H1 (cell line): ENCODE measurements at regions not wholly inside any gene's neighbourhood (a gene's known extent, or its start where the extent isn't known, plus 50 kb on each side); places are given as distances from the start of the nearest gene placed in this dataset.

Experiments
- CTCF ChIA-PET: fragments of 300-600 bp; sonication (Branson Sonifier 250); formaldehyde crosslinking; loops from one replicate; lab custom pipeline; 2021; ENCODE audit not compliant: partially characterized antibody; lab: Charles Lee
- POLR2A ChIA-PET: fragments of 300-600 bp; sonication (Branson Sonifier 250); formaldehyde crosslinking; loops from one replicate; lab custom pipeline; 2021; ENCODE audit warnings: inconsistent platforms; ENCODE audit not compliant: partially characterized antibody; lab: Charles Lee
- DNase-seq, 2 experiments: peaks; one replicate each; pipeline versions ENCODE4 v3.0.0 to v3.0.0-alpha.2; 2010 to 2022; ENCODE audit warnings: low spot score in 2 of 2, low read depth in 1 of 2, mixed read lengths in 1 of 2
- FAIRE-seq: peaks from 2 replicates; lab custom pipeline; 2011; peaks lifted over from hg19 to GRCh38; lab: Jason Lieb, UNC
- H2AFZ ChIP-seq: 2 replicates; pipeline ENCODE4 v1.8.1; 2012; ENCODE audit warnings: low read length, inconsistent platforms
- H2AK5ac ChIP-seq: 2 replicates; pipeline ENCODE4 v1.6.1; 2013; ENCODE audit warnings: low read depth, low read length
- H2BK120ac ChIP-seq: replicated peaks from 2 replicates; pipeline ENCODE3; 2013; ENCODE audit warnings: low read depth, low read length, inconsistent platforms
- H2BK12ac ChIP-seq: 2 replicates; pipeline ENCODE4 v1.6.1; 2013; ENCODE audit warnings: low read depth, low read length
- H2BK15ac ChIP-seq: 2 replicates; pipeline ENCODE4 v1.6.1; 2013; ENCODE audit warnings: low read length
- H2BK20ac ChIP-seq: 2 replicates; pipeline ENCODE4 v1.6.1; 2013; ENCODE audit warnings: low read length
- H2BK5ac ChIP-seq: 2 replicates; pipeline ENCODE4 v1.6.1; 2013; ENCODE audit warnings: low read depth, low read length
- H3K14ac ChIP-seq: 2 replicates; pipeline ENCODE4 v1.6.1; 2013; ENCODE audit warnings: inconsistent platforms; ENCODE audit not compliant: insufficient read length
- H3K18ac ChIP-seq: 2 replicates; pipeline ENCODE4 v1.6.1; 2013; ENCODE audit warnings: low read length; ENCODE audit errors: extremely low read depth
- H3K23ac ChIP-seq: 2 replicates; pipeline ENCODE4 v1.6.1; 2013; ENCODE audit warnings: inconsistent platforms; ENCODE audit not compliant: insufficient read length
- H3K23me2 ChIP-seq: 2 replicates; pipeline ENCODE4 v1.6.1; 2013; ENCODE audit warnings: low read depth, low read length
- H3K27ac ChIP-seq: 2 replicates; pipeline ENCODE4 v1.6.1; 2011; ENCODE audit warnings: low read depth, low read length, inconsistent platforms
- H3K27me3 ChIP-seq, 4 experiments: replicated peaks in 1 of 4; 1 replicate in 1 of 4; 2 replicates in 3 of 4; pipeline versions ENCODE4 v1.6.1 to v1.8.1; 2011 to 2013; ENCODE audit warnings: low read length in 3 of 4, mild to moderate bottlenecking in 3 of 4, inconsistent platforms in 2 of 4, mixed read lengths in 2 of 4, moderate library complexity in 1 of 4; ENCODE audit not compliant: control insufficient read depth in 3 of 4, insufficient read depth in 3 of 4; ENCODE audit errors: extremely low read depth in 1 of 4
- H3K36me3 ChIP-seq, 4 experiments: 2 replicates each; pipeline versions ENCODE4 v1.6.1 to v1.8.1; 2011 to 2013; ENCODE audit warnings: mild to moderate bottlenecking in 4 of 4, low read length in 3 of 4, moderate library complexity in 2 of 4, control low read depth in 1 of 4, inconsistent platforms in 1 of 4; ENCODE audit not compliant: insufficient read depth in 4 of 4, control insufficient read depth in 2 of 4
- H3K4ac ChIP-seq: replicated peaks from 2 replicates; pipeline ENCODE3; 2013; ENCODE audit warnings: low read length, low read depth, mixed read lengths, inconsistent platforms; ENCODE audit not compliant: insufficient read length
- H3K4me1 ChIP-seq, 4 experiments: replicated peaks in 1 of 4; 1 replicate in 1 of 4; 2 replicates in 3 of 4; pipeline versions ENCODE4 v1.6.1 to v1.8.1; 2011 to 2013; ENCODE audit warnings: low read length in 3 of 4, inconsistent platforms in 2 of 4, mixed read lengths in 1 of 4; ENCODE audit not compliant: insufficient read depth in 4 of 4, control insufficient read depth in 3 of 4
- H3K4me2 ChIP-seq, 2 experiments: 2 replicates each; pipeline versions ENCODE4 v1.6.1 to v1.8.1; 2011 to 2013; ENCODE audit warnings: low read depth in 2 of 2, low read length in 2 of 2, control low read depth in 1 of 2, inconsistent platforms in 1 of 2, mild to moderate bottlenecking in 1 of 2; ENCODE audit not compliant: insufficient read depth in 1 of 2
- H3K4me3 ChIP-seq, 4 experiments: fragments of 200-600, 300-600 bp in 1 of 4; sonication (generic), shearing (Covaris generic), sonication (Bioruptor Twin) in 1 of 4; 2 replicates each; pipeline versions ENCODE4 v1.5.1 to v1.8.1; 2011 to 2016; ENCODE audit warnings: low read length in 4 of 4, low read depth in 3 of 4, control low read depth in 2 of 4, inconsistent platforms in 2 of 4, mild to moderate bottlenecking in 2 of 4, mixed read lengths in 1 of 4, moderate library complexity in 1 of 4; ENCODE audit not compliant: insufficient read depth in 2 of 4; ENCODE audit errors: extremely low read depth in 1 of 4
- H3K56ac ChIP-seq: replicated peaks from 2 replicates; pipeline ENCODE3; 2013; ENCODE audit warnings: low read depth, mild to moderate bottlenecking, mixed read lengths, low read length, inconsistent platforms; ENCODE audit not compliant: insufficient read length
- H3K79me1 ChIP-seq: 2 replicates; pipeline ENCODE4 v1.6.1; 2013; ENCODE audit warnings: low read depth, low read length, control low read depth
- H3K79me2 ChIP-seq, 2 experiments: 2 replicates each; pipeline versions ENCODE4 v1.6.1 to v1.8.1; 2012 to 2013; ENCODE audit warnings: low read length in 2 of 2, mild to moderate bottlenecking in 2 of 2, inconsistent platforms in 1 of 2; ENCODE audit not compliant: insufficient read depth in 2 of 2, control insufficient read depth in 1 of 2
- H3K9ac ChIP-seq, 4 experiments: replicated peaks in 1 of 4; 1 replicate in 1 of 4; 2 replicates in 3 of 4; pipeline versions ENCODE4 v1.6.1 to v1.8.1; 2011 to 2013; ENCODE audit warnings: low read depth in 3 of 4, low read length in 3 of 4, control low read depth in 2 of 4, mild to moderate bottlenecking in 2 of 4, moderate library complexity in 2 of 4, inconsistent platforms in 1 of 4; ENCODE audit errors: extremely low read depth in 1 of 4
- H3K9me3 ChIP-seq, 2 experiments: 2 replicates each; pipeline versions ENCODE4 v1.6.1 to v1.8.1; 2012 to 2013; ENCODE audit warnings: mild to moderate bottlenecking in 2 of 2, moderate library complexity in 2 of 2, control low read depth in 1 of 2, inconsistent platforms in 1 of 2, low read depth in 1 of 2, low read length in 1 of 2, mixed read lengths in 1 of 2; ENCODE audit not compliant: insufficient read depth in 2 of 2
- H4K20me1 ChIP-seq, 2 experiments: replicated peaks in 1 of 2; 2 replicates each; pipeline versions ENCODE3 to v1.8.1; 2011 to 2013; ENCODE audit warnings: inconsistent platforms in 2 of 2, low read length in 2 of 2, mild to moderate bottlenecking in 1 of 2; ENCODE audit not compliant: insufficient read depth in 2 of 2, control insufficient read depth in 1 of 2
- H4K5ac ChIP-seq: 2 replicates; pipeline ENCODE4 v1.6.1; 2013; ENCODE audit warnings: low read length, low read depth, mixed read lengths, inconsistent platforms; ENCODE audit not compliant: insufficient read length
- H4K8ac ChIP-seq: 2 replicates; pipeline ENCODE4 v1.8.0; 2013; ENCODE audit warnings: mild to moderate bottlenecking, moderate library complexity, low read length, inconsistent platforms; ENCODE audit not compliant: insufficient read depth; ENCODE audit errors: extremely low read depth
- H4K91ac ChIP-seq: replicated peaks from 2 replicates; pipeline ENCODE3; 2013; ENCODE audit warnings: low read length, mixed read lengths, inconsistent platforms; ENCODE audit not compliant: insufficient read length
- BACH1 ChIP-seq: IDR thresholded peaks from 2 replicates; pipeline ENCODE4 v1.6.1; 2012; ENCODE audit warnings: low read length, improper control_type of control experiment
- HDAC6 ChIP-seq: IDR thresholded peaks from one replicate; pipeline ENCODE4 v1.7.1; 2012; ENCODE audit warnings: low read depth, mild to moderate bottlenecking, inconsistent platforms, low read length, moderate library complexity
- NANOG ChIP-seq: IDR thresholded peaks from 2 replicates; pipeline ENCODE4 v1.6.1; 2011; ENCODE audit warnings: low read length, low read depth, mild to moderate bottlenecking, inconsistent platforms; ENCODE audit not compliant: insufficient read depth, poor library complexity, severe bottlenecking
- POLR2AphosphoS5 ChIP-seq: IDR thresholded peaks from 2 replicates; pipeline ENCODE4 v1.6.1; 2011; ENCODE audit warnings: low read depth, low read length
- SAP30 ChIP-seq: fragments of 300-600 bp; sonication (generic); IDR thresholded peaks from 2 replicates; pipeline ENCODE4 v1.7.1; 2012; ENCODE audit warnings: low read length, moderate library complexity, mild to moderate bottlenecking, inconsistent platforms; ENCODE audit not compliant: insufficient read depth, insufficient replicate concordance
- SP1 ChIP-seq: IDR thresholded peaks from 2 replicates; pipeline ENCODE4 v1.6.1; 2011; ENCODE audit warnings: low read depth, low read length
- YY1 ChIP-seq: IDR thresholded peaks from 2 replicates; pipeline ENCODE4 v1.6.1; 2011; ENCODE audit warnings: low read depth, mild to moderate bottlenecking, low read length
- ZNF274 ChIP-seq: IDR thresholded peaks from 2 replicates; pipeline ENCODE4 v1.7.0; 2012; ENCODE audit warnings: low read length, borderline replicate concordance; ENCODE audit errors: extremely low read depth
- WGBS, 2 experiments: shearing (Covaris generic) in 1 of 2; methylation state at CpG; one replicate each; pipeline versions ENCODE4 v1.1.6 to v1.1.7; 2013 to 2015; ENCODE audit warnings: low lambda C conversion rate in 2 of 2, mixed read lengths in 2 of 2, inconsistent platforms in 1 of 2, low coverage in 1 of 2, missing lambda C conversion rate in 1 of 2; ENCODE audit not compliant: insufficient replicate concordance in 2 of 2, insufficient coverage in 1 of 2, insufficient read length in 1 of 2; ENCODE audit errors: extremely low coverage in 1 of 2, missing lambda C conversion rate in 1 of 2; 5-methylcytosine and 5-hydroxymethylcytosine counted together

DNA sequence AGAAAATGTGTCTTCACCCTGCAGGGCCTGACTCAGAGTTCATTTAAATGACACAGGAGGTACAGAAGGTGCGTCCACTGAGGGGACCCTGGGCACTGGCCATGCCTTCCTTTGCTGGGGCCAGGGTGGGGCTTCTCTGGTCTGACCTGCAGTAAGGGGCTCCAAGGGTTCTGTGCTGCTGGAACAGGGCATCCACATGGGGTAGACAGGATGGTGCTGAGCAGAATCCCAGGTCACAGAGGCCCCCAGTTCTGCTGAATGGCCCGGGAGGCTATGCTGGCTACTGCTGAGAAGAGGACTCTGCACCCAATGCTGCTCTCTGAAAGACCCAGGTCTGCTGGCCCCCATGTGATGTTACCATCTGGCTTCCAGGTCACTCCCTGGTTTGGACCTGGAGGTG, 150.4 kb upstream of the GGTLC1 start:
- H3K4ac ChIP-seq = no peak overlapping the region
- H3K79me1 ChIP-seq = no peaks in the 10 kb centered on the region
- H2BK120ac ChIP-seq = no peak overlapping the region
- H3K9me3 ChIP-seq = no peaks in the 10 kb centered on the region
- H3K4me1 ChIP-seq = peaks cover 0 to 2% (median 0%) of the 10 kb centered on the region in 4 experiments; a peak in 2 of 7 replicates
- H3K36me3 ChIP-seq = no peaks in the 10 kb centered on the region
- H2AK5ac ChIP-seq = no peak overlapping the region
- H4K5ac ChIP-seq = no peak overlapping the region
- H4K8ac ChIP-seq = no peak overlapping the region
- H3K4me2 ChIP-seq = no peak overlapping the region
- FAIRE-seq = no peak
- H3K27me3 ChIP-seq = no peaks in the 10 kb centered on the region
- H2BK5ac ChIP-seq = no peak overlapping the region
- H3K4me3 ChIP-seq = no peak overlapping the region
- H3K79me2 ChIP-seq = no peaks in the 10 kb centered on the region
- H3K14ac ChIP-seq = no peak overlapping the region
- ChIA-PET CTCF (interaction anchor here (2.6 kb wide), 1 partner anchor 11 kb away, joined by 15 read pairs; no protein-coding TSS in a partner anchor), POLR2A (no interaction called here)
- no peaks in the 10 kb centered on the region for H3K23me2 ChIP-seq
- H3K23ac ChIP-seq = no peak overlapping the region
- no peak overlapping the region for H2AFZ ChIP-seq
- no peak overlapping the region for H2BK15ac ChIP-seq
- DNase-seq = no peak
- no peak overlapping the region for H2BK12ac ChIP-seq
- H4K20me1 ChIP-seq = no peaks in the 10 kb centered on the region
- H3K56ac ChIP-seq = no peak overlapping the region
- WGBS, 2 experiments = 94% methylated on average over 2 of the region's 2 CpGs; no CpG with 5 or more reads in 1 of the 2 experiments
- TF ChIP-seq YY1 (no peak), POLR2AphosphoS5 (no peak), SP1 (no peak), NANOG (no peak), HDAC6 (no peak), ZNF274 (no peak), SAP30 (no peak), BACH1 (no peak)
- H3K18ac ChIP-seq = no peak overlapping the region
- no peak overlapping the region for H3K27ac ChIP-seq
- no peak overlapping the region for H3K9ac ChIP-seq
- no peak overlapping the region for H4K91ac ChIP-seq
- no peak overlapping the region for H2BK20ac ChIP-seq
